Activated CD4-positive, CD25-positive, alpha-beta regulatory T cell treated with anti-CD3 and anti-CD28 coated beads, Interleukin-2, amount 50 U/mL, for 24 hours (primary cell): ENCODE measurements at regions not wholly inside any gene's neighbourhood (a gene's known extent, or its start where the extent isn't known, plus 50 kb on each side); places are given as distances from the start of the nearest gene placed in this dataset.
A peak's percentile ranks its signal among the peaks of the same experiment; 100 is the strongest.
"Not testable (repeated sequence)": the region's sequence is repeated elsewhere in the genome, so short reads cannot be mapped to it uniquely, and the experiment has no call there.

Source experiments
- ATAC-seq, 2 donors: fragments of 150-1000 bp; cut with Tn5 transposase; one replicate each; pipeline ENCODE4 v1.10.0; 2021; ENCODE audit warnings: mild to moderate bottlenecking in 1 of 2, moderate library complexity in 1 of 2

DNA sequence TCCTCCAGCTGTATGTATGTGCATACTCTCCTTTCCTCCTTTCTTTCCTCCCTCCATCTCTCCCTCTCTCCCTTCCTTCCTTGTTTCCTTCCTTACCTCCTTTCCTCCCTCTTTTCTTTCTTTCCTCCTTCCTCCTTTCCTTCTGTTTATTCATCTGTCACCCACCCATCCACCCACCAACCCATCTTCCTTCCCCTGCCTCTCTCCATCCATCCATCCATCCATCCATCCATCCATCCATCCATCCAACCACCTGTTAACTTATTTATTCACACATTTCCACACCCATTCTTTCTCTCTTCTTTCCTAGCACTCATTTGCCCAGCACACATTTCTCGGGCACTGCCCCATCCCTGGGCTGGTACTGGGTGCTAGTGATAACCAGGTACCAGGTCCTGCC is 443.9 kb downstream of the MIAT start:
- ATAC-seq = no peak

DNA sequence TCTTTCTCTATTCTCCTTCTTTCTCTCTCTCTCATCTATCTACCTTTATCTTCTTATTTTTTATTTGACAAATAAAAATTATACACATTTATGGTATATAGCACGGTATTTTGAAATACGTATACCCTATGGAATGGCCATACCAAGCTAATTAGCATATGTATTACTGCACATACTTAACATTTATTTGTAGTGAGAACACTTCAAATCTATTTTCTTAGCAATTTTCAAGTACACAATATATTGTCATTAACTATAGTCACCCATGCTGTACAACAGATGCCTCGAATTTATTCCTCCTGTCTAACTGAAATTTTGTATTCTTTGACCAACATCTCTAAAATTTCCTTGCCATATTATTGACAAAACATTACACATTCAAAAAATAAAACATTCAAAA is 447.1 kb downstream of the MIAT start:
- ATAC-seq = no peak

DNA sequence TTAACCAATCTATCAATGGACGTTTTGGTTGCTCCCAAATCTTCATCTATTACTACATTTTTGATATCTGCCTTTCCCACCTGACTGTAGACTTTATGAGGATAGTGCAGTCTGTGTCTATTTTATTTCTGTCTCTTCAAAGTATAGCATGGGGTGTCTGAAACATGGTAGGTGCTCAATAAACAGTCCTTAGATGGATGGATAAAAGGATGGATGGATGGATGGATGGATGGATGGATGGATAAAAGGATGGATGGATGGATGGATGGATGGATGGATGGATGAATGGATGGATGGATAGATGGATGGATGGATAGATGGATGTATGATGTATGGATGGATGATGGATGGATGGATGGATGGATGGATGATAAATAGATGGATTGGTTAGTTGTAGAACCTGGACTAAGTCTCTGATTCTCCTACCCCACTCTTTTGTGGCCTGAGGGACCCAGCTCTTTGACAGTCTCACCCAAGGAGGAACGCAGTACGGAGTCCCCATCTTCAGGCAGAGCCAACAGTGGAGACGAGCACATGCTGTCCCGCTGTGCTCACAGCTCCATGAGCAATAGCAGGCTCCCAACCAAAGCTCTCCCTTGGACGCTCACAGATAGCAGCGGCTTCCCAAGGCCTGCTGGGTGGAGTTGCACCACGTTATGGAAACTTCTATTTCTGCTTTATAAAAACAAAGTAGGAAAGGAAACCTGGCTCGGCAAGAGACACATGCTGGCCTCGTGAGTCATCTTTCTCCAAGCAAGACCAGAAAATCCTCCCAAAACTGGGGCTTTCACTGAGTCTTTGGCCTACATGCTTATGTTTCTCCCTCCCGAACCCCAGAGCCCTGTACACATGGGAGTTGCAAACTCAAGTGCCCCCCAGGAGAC is 448.0 kb downstream of the MIAT start:
- no peak for ATAC-seq

DNA sequence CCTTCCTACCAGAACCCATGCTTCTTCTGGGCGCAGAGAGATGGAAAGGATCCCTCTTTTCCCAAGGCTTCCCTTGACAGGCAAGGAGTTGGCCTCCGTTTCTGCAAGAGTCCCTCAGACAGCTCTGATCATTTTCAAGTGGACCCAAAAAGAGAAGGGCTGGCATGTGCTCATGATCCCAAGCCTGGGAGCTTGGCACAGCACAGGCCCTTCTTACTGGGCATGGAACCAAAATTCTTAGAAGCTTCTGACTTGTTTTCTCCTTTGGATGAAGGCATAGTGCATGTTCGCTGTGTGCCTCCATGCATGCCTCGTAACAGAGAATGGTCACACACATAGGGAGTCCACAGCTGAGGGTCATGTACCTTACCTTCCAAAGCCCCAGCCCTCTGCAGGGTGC is 449.6 kb downstream of the MIAT start:
- no peak for ATAC-seq

DNA sequence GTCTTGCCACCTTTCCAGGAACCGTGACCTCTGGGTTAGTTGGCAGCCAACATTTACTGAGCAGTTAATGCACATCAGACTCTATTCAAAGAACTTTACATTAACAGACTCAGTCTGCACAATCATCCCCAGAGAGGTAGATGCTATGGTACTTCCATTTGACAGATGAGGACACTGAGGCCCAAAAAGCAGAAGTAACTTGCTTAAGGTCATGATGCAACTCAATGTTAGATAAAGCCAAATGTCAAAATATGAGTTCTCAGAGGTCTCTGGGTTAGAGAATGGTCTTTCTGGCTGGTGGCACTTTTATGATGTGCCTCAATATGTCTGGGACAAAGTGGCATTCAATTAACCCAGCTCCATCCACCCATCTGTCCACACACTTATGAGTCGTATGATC is 450.0 kb downstream of the MIAT start:
- no peak for ATAC-seq

DNA sequence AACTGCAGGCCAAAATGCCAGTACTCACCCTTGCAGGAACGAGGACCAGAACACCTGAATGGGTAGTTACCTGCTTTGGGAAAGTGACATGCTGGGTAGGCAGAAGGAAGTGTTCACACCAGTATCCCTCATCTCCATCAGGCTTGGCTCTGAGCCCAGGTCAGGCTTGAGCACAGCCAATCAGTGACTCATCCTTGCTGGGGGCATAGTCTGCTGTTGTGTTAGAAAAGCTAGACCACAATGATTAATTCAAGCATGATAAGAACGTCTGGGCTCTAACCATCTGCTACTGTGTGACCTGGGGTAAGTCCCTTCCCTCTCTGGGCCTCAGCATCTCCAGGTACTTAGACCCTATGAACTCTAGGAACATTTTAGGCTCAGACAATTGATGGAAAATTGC is 450.4 kb downstream of the MIAT start:
- peak in 1 of 2 donors; percentile 27 for ATAC-seq

DNA sequence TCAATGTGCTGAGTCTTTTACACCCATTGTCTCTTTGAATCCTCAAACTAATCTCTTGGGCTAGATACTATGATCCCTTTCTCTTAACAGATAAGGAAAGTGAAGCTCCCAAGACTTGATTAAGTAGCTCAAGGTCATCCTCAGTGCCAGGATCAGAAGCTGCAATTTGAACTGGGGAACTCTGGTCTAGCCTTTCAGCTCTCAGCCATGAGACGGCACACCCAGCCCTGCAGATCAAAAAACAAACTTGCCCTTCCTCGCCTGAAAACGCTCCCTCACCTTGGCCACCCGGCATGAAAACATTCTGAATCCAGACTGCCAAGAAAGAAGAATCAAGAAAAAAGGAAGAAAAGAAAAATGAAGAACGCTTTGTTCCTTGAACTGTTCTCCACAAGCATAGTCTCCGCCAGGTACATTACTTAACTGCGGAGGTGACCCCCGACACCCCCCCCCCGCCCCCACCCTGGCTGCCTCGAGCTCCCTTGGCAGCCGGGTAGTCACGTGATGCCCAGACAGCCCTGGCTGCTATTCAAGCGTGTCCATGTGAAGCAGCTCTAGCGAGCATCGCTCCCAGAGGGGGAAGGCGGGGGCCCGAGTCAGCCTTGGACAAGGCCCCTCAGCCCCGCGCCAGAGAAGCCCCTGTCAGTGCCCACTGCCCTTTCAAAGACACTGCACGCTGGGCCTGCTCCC is 451.2 kb downstream of the MIAT start:
- ATAC-seq = no peak

DNA sequence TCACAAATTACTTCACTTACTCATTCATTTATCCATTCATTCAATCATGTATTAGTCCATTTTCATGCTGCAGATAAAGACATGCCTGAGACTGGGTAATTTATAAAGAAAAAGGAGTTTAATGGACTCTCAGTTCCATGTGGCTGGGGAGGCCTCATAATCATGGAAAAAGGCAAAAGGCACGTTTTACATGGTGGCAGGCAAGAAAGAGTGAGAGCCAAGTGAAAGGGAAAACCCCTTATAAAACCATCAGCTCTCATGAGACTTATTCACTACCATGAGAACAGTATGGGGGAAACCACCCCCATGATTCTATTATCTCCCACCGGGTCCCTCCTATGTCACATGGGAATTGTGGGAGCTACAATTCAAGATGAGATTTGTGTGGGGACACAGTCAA is 452.0 kb downstream of the MIAT start:
- not testable (repeated sequence) for ATAC-seq

DNA sequence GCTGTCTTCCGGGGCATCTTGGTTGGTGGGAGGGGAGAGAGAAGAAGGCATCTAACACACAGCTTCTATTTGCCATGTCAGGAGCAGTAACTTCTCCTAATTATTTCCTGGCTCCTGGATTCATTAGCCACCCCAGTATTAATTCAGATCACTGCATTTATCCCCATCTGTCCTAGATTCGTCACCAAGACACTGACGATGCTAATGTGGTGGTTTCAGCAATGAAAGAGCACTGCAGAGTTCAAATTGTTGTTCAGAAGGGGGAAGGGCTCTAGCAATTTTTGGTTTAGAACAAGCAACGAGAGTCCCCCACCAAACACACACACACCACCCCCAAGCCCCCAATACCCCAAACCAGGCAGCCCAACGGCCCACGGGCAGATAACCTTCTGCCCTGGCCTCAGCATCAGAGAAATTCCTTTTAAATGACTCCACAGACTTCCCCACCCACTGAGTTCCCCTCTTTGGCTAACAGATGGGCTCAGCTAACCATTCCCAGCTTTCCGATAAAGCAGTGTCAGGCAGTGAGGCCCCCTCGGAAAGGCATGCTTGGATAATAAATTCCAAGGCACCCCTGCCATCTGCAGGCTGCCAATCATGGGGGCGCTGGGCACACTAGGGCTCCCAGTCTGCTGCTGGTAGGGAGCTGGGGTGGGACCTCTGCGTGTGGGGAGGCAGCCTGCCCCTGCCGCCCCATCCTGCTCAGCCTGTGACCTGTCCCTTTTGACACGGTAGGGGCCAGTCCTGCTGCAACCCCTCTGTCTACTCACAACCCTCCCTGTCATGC is 453.5 kb downstream of the MIAT start:
- ATAC-seq = no peak

DNA sequence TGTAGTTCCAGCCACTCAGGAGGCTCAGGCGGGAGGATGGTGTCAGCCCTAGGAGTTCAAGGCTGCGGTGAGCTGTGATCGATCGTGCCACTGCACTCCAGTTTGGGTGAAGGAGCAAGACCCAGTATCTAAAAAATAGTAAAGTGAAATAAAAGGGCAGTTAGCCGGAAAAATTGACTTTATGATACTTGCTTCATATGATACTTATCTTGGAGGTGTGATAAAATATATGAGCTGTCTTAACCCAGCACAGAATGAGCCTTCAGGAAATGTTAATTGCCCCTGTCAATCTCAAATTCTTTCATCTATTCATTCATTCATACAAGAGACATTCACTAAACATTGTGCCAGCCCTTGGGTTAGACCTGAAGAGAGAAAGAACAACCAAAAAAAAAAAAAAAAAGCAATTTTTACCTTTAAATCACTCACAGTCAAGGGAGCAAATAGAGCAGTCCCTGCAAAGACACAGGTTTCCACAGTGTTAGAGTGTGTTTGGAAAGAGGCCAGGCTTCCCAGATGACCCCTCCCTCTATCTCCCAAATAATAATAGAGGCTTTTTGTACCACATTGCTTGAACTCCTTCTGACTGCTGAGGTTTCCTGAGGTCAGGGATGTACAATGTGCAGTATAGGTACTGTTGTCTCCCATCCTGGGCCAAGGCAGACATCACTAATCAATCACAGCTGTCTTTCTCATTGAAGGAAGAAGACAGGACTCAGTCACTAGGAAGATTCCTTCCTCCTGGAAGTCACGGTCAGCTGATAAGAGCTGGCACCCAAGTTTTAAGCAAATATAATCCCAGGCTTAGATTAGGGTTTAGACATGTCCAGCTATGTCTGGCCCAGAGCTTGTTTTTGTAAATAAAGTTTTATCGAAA is 454.6 kb downstream of the MIAT start:
- no peak for ATAC-seq

DNA sequence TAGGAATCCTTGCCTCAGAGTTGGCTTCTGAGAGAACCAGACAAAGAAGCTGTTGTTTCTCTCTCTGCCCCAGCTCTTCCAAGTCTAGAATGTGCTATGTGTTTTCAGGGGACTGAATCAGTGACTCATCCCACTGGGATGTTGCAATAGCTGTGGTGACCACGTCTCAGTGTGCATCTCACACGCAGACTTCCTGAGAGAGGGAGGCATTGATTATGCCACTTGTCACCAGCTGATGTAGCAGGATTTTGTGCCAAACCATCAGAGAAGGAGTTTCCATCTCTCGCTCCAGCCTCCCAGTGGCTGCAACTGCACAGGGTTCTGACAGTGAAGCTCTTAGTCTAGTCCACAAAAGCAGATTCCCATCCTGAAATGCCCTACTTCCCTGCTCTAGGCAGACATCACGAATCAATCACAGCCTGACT is 455.8 kb downstream of the MIAT start:
- no peak for ATAC-seq

DNA sequence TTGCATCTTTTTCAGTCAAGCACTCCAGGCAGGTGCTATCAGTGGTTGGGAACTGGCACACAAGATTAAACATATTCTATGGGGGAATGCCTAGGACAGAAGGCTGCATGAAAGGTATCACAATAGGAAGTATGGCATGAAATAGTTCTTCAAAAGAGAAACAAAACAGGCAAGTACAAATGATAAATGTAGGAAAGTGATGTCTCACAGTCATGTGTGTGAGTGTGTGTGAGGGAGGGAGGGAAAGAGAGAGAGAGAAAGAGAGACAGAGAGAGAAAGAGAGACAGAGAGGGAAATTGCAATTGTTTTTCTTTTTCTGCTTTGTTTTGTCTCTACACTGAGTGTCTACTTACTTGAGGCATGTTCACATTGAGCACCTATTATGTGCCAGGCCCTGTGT is 456.3 kb downstream of the MIAT start:
- no peak for ATAC-seq

DNA sequence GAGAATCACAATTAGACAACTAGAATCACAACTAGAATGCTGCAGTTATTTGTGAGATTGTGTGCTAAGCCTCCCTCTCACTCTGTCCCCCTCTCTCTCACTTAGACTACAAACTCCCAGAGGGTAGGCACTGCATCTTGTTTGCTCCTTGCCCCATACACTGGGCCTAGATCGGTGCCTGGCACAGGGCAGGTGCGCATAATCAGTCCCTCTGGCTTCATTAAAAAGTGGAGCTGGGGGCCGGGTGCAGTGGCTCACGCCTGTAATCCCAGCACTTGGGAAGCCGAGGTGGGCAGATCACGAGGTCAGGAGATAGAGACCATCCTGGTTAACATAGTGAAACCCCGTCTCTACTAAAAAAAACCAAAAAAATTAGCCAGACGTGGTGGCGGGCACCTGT is 456.8 kb downstream of the MIAT start:
- ATAC-seq = no peak

DNA sequence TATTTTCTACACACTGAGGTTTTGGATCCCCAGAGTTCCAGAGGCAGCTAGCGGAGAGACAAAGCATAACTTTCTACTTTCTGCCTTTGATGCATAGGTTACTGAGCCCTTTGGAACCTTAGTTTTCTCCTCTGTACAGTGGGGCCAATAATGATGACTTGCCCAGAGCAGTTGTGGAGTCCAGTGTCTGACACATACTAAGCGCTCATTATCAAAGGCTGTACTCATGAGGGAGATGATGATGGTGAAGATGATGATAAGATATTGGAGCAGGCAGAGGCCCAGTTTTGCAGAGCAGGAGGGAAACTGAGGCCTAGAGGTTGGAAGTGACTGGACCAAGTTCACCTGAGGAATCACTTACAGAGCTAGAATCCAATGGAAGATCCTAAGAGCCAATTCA is 458.0 kb downstream of the MIAT start:
- no peak for ATAC-seq

DNA sequence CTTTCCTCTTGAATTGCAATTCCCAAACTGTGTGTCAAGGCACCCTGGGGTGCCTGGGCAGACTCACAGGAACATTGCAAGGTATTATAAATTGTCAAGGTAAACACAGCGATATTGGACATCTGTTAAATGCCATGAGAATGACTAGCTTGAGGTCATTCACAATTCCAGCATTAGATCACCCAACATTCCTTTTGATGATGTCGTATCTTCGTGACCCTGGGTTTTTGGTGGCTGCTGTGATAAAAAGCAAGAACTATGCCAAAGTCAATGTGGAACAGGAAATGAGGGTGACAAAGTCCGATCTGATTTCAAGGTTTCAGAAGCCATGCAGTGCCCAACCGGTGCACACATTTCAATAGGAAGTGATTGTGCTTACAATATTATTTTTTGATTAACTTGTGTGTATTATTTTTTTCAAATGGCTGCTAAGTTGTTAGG is 458.4 kb downstream of the MIAT start:
- ATAC-seq = no peak

DNA sequence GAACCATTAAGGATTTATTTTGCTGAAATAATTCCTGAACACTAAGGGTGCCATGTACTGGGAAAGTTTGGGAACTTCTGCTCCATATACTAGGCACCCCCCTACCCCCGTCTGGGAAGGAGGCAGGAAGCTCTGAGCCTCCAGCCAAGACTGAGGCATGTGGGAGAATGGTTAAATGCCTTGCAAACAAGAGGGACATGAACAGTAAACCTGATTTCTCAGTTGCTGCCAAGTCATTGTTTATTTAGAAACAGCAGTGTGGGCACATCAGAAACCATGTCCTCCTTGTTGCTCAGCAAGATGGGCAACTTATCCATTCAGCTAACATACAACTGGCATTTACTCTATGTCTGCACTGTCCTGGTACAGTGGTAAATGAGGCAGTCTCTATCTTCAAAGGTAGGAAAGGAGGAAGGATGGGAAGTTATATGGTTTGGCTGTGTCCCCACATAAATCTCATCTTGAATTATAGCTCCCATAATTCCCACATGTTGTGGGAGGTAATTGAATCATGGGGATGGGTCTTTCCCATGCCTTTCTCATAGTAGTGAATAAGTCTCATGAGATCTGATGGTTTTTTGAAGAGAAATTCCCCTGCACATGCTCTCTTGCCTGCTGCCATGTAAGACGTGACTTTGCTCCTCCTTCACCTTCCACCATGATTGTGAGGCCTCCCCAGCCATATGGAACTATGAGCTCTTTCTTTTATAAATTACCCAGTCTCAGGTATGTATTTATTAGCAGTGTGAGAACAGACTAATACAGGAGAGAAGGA is 459.1 kb downstream of the MIAT start:
- ATAC-seq = no peak

DNA sequence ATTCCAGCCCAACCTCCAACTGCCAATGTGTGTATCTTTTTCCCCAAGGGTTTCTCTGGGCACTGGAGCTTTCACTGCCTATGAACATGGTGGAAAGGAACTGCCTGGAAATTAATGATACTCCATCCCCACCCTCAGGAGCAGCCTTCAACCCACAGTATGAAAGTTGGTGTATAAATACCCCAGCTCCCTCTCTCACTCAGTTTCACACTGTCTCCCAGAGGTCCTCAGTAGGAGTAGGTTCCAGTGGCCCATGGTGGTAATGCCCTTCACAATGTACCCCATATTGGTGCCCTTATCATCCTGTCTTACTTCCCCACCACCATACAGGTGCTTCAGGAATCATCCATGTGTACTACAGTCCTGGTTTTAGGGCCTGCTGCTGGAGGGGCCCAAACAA is 462.6 kb downstream of the MIAT start:
- no peak for ATAC-seq

DNA sequence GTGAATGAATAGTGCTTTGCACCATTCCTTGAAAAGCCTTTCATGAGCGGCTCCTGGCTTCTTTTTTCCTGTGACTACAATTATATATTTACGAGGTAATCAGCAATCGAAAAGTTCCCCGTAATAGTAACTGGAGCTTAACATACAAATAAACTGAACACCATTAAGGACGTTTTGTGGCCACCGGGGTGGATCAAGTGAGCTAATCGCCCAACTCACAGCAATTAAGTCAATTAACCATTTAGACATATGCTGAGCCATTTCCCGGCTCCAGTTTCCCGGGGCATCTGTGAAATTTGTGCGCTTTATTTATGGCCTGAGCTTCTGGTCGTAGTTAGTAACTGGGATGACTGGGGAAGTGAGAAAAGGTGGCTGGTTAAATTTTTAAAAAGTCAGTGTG is 465.2 kb downstream of the MIAT start:
- ATAC-seq = no peak

DNA sequence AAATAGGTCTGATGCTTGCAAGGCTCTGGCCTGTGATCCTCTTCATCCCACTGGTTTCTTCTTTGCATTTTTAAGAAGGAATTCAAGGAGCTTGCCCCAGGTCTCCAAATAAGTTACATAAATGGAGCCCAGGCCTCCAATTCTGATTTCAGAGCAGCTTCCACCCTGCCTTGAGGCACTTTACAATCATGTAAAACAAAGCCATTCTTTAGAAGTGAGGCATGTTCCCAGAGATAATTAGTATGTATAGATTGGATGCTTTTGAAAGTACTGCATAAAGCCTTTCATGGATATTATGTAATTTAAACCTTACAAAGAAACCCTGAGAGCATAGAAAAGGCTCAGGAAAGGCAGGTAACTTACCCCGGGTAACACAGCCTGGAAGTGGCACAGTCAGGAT is 466.5 kb downstream of the MIAT start:
- ATAC-seq = no peak

DNA sequence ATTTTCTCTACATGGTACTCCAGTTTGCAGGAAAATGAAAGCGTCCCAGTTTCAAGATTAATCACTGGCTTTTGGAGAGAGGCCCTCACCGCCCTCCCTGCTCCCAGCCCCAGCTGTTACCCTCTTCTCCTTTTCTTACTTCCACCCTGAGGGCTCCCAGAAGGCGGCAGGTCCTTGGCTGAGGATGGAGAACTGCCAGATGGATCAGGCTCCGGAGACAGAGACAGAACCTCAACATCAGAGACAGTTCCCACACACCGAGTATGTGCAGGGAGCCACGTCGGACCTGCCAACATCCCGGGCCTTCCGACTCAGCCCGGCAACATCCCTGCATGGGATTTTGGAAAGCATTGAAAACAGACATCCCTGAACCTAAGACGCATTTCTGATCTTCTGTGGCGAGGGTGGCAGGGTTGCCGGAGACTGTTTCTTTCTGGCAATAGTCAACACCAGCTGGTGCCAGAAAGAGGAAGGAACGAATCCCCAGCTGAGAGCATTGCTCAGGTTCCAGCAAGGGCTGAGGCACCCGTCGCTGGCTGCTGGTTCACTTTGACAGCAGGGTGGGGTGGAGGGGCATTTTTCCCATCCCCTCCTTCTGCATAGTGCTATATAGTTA is 467.1 kb downstream of the MIAT start:
- ATAC-seq = no peak

DNA sequence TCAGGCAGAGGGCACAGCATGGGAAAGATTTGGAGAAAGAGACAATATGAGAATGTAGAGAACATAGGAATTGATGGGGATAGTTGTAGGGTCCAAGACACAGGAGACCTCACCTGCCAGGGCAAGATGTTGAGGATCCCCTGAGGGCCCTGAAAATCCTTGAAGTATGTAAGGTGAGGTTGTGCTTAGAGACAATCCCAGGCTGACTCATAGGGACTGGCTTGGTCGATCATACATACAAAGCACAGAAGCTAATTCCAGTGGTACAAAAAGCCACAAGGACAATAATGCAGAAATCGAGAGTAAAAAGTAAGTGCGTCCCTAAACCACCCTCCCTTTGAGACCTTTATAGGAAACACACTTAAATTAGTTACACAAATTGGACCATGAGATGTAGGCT is 468.2 kb downstream of the MIAT start:
- no peak for ATAC-seq
